ENCODE measurements at regions not wholly inside any gene's neighbourhood (a gene's known extent, or its start where the extent isn't known, plus 50 kb on each side); places are given as distances from the start of the nearest gene placed in this dataset.

DNA sequence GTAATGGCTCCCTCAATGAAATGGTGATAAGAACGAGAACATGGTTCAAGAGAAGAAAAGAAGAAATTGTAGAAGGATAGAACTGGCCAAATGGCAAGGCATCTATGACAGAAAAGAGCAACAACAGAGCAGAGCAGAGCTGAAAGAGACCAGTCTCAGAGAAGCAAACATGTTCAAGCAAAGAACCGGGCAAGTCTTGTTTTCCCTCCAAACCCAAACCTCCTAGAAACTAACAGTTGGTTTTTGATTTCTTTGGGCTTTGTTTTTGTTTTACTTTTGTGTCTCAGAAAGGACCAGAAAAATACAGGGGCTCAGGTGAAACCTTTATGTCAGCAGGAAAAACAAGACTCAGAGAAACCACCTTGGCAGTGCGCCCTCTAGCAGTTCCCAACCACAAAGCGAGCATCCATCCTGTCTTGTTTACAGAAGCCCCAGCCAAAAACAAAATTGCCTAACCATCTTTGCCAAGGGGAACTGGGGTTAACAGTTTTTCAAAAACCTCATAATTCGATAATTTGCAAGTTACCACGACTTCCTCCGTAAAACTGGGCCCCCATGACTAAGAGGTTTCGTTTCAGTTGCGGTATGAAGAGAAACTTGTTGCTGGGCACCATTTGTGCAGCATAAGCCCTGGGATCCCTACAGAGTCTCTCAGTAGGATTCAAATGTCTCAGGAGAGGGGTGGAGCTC is 159.2 kb upstream of the SLC24A5 start:
- TF ChIP-seq TOX (CRISPR knock-in tag; IDR thresholded peaks at IDR 0.05; ENCODE audit: borderline replicate concordance) (no peak), CREB5 (CRISPR knock-in tag; IDR thresholded peaks at IDR 0.05; ENCODE audit: low read depth) (no peak), ZNF70 (CRISPR knock-in tag; IDR thresholded peaks at IDR 0.05) (no peak), CSDC2 (CRISPR knock-in tag; IDR thresholded peaks at IDR 0.05) (no peak), TCF4 (CRISPR knock-in tag; IDR thresholded peaks at IDR 0.05; ENCODE audit: borderline replicate concordance) (no peak)
- TF ChIP-seq, protein P1, sequence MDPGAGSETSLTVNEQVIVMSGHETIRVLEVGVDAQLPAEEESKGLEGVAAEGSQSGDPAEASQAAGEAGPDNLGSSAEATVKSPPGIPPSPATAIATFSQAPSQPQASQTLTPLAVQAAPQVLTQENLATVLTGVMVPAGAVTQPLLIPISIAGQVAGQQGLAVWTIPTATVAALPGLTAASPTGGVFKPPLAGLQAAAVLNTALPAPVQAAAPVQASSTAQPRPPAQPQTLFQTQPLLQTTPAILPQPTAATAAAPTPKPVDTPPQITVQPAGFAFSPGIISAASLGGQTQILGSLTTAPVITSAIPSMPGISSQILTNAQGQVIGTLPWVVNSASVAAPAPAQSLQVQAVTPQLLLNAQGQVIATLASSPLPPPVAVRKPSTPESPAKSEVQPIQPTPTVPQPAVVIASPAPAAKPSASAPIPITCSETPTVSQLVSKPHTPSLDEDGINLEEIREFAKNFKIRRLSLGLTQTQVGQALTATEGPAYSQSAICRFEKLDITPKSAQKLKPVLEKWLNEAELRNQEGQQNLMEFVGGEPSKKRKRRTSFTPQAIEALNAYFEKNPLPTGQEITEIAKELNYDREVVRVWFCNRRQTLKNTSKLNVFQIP (CRISPR knock-in tag; IDR thresholded peaks at IDR 0.05; ENCODE audit: borderline replicate concordance, low read depth) = no peak
- no peak for ATAC-seq

- no peak for ATAC-seq
Observed at GRCh38 chr15:47963265-47963664, 157.5 kb upstream of the SLC24A5 start.

DNA sequence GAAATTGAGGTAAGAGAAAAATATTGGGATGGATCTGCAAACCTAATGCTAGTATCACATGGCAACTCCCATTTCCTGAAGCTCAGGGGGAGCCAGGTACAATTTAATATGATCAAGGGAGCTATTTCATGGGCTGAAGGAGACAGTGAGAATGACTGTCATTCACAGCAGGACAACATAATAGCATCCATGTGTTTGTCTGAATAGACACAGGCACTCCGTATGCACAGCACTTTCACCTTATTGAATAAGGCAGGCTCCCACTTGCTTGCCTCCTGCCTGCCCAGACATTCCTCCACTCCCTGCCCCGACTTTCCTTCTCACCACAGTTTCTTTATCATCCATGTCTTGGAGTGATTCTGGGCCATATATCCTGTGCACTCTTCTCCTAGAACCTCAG is 156.6 kb upstream of the SLC24A5 start:
- TF ChIP-seq, protein P1 (CRISPR knock-in tag; IDR thresholded peaks at IDR 0.05; ENCODE audit: borderline replicate concordance, low read depth) = no peak
- TF ChIP-seq, protein P2, sequence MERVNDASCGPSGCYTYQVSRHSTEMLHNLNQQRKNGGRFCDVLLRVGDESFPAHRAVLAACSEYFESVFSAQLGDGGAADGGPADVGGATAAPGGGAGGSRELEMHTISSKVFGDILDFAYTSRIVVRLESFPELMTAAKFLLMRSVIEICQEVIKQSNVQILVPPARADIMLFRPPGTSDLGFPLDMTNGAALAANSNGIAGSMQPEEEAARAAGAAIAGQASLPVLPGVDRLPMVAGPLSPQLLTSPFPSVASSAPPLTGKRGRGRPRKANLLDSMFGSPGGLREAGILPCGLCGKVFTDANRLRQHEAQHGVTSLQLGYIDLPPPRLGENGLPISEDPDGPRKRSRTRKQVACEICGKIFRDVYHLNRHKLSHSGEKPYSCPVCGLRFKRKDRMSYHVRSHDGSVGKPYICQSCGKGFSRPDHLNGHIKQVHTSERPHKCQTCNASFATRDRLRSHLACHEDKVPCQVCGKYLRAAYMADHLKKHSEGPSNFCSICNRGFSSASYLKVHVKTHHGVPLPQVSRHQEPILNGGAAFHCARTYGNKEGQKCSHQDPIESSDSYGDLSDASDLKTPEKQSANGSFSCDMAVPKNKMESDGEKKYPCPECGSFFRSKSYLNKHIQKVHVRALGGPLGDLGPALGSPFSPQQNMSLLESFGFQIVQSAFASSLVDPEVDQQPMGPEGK (CRISPR knock-in tag; IDR thresholded peaks at IDR 0.05; ENCODE audit: borderline replicate concordance) = no peak
- TF ChIP-seq BACH2 (CRISPR knock-in tag; IDR thresholded peaks at IDR 0.05; ENCODE audit: borderline replicate concordance) (no peak), ESRRG (CRISPR knock-in tag; IDR thresholded peaks at IDR 0.05) (no peak), ARNTL (CRISPR knock-in tag; IDR thresholded peaks at IDR 0.05; ENCODE audit: borderline replicate concordance, low read depth) (no peak), ISL1 (CRISPR knock-in tag; IDR thresholded peaks at IDR 0.05) (no peak), PPARA (CRISPR knock-in tag; IDR thresholded peaks at IDR 0.05; ENCODE audit: borderline replicate concordance) (no peak), SNAI2 (CRISPR knock-in tag; IDR thresholded peaks at IDR 0.05) (no peak), ZNF8 (CRISPR knock-in tag; IDR thresholded peaks at IDR 0.05) (no peak), TSHZ2 (CRISPR knock-in tag; IDR thresholded peaks at IDR 0.05) (no peak)
- ATAC-seq = no peak

More at GRCh38 chr15:47963265-47963664, 157.5 kb upstream of the SLC24A5 start:
- TF ChIP-seq ZNF70 (CRISPR knock-in tag; IDR thresholded peaks at IDR 0.05) (no peak), GLIS3 (CRISPR knock-in tag; IDR thresholded peaks at IDR 0.05) (no peak), ESRRG (CRISPR knock-in tag; IDR thresholded peaks at IDR 0.05) (no peak), RARB (CRISPR knock-in tag; IDR thresholded peaks at IDR 0.05) (no peak), ISL1 (CRISPR knock-in tag; IDR thresholded peaks at IDR 0.05) (no peak)

DNA sequence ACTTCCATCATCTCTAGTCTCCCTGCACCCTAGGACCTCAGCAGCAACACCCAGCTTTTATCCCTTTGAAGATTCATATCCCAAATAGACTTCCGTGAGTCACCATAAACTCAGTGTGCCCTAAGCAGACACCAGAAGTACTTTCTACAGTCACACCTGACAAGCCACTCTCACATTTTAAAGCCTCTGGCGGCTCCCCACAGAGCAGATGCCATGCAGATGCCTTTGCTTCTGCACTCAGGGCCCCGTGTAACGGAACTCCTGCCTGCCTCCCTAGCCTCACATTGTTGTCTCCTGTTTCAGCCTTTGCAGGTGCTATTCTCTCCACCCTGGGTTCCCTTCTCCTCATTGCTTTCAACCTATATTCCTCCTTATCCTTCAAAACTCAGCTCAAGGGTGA is 155.5 kb upstream of the SLC24A5 start:
- ATAC-seq = no peak
- TF ChIP-seq ZNF8 (CRISPR knock-in tag; IDR thresholded peaks at IDR 0.05) (no peak), ZC3H10 (CRISPR knock-in tag; IDR thresholded peaks at IDR 0.05) (no peak), ZNF70 (CRISPR knock-in tag; IDR thresholded peaks at IDR 0.05) (no peak), OSR1 (CRISPR knock-in tag; IDR thresholded peaks at IDR 0.05) (no peak), ZFP30 (CRISPR knock-in tag; IDR thresholded peaks at IDR 0.05) (no peak), CREB5 (CRISPR knock-in tag; IDR thresholded peaks at IDR 0.05; ENCODE audit: low read depth) (no peak), ISL1 (CRISPR knock-in tag; IDR thresholded peaks at IDR 0.05) (no peak), PPARA (CRISPR knock-in tag; IDR thresholded peaks at IDR 0.05; ENCODE audit: borderline replicate concordance) (no peak), ARNTL (CRISPR knock-in tag; IDR thresholded peaks at IDR 0.05; ENCODE audit: borderline replicate concordance, low read depth) (no peak), RARB (CRISPR knock-in tag; IDR thresholded peaks at IDR 0.05) (no peak), SNAI2 (CRISPR knock-in tag; IDR thresholded peaks at IDR 0.05) (no peak)
- TF ChIP-seq, protein P3, sequence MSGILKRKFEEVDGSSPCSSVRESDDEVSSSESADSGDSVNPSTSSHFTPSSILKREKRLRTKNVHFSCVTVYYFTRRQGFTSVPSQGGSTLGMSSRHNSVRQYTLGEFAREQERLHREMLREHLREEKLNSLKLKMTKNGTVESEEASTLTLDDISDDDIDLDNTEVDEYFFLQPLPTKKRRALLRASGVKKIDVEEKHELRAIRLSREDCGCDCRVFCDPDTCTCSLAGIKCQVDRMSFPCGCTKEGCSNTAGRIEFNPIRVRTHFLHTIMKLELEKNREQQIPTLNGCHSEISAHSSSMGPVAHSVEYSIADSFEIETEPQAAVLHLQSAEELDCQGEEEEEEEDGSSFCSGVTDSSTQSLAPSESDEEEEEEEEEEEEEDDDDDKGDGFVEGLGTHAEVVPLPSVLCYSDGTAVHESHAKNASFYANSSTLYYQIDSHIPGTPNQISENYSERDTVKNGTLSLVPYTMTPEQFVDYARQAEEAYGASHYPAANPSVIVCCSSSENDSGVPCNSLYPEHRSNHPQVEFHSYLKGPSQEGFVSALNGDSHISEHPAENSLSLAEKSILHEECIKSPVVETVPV (CRISPR knock-in tag; IDR thresholded peaks at IDR 0.05) = no peak

All from SK-N-SH treated with all-trans-retinoic acid at 6 μM for 48 hours (cell line).